Nephron progenitor cell (in vitro differentiated cells): ENCODE measurements at regions not wholly inside any gene's neighbourhood (a gene's known extent, or its start where the extent isn't known, plus 50 kb on each side); places are given as distances from the start of the nearest gene placed in this dataset.

Source experiments
- DNase-seq: peaks from one replicate; pipeline ENCODE4 v3.0.0; 2021
- H3K27ac Mint-ChIP-seq: 2 replicates; pipeline ENCODE4 v1.8.0; 2021; ENCODE audit warnings: mild to moderate bottlenecking, moderate library complexity, mixed read lengths
- H3K27me3 Mint-ChIP-seq: 2 replicates; pipeline ENCODE4 v1.8.0; 2021; ENCODE audit warnings: mild to moderate bottlenecking, low read depth, mixed read lengths; ENCODE audit not compliant: poor library complexity
- H3K36me3 Mint-ChIP-seq: 2 replicates; pipeline ENCODE4 v1.8.0; 2021; ENCODE audit warnings: low read depth, mixed read lengths
- H3K4me1 Mint-ChIP-seq: 2 replicates; pipeline ENCODE4 v1.8.0; 2021; ENCODE audit warnings: mixed read lengths
- H3K4me3 Mint-ChIP-seq: 2 replicates; pipeline ENCODE4 v1.8.0; 2021; ENCODE audit warnings: mild to moderate bottlenecking, moderate library complexity, mixed read lengths
- H3K9me3 Mint-ChIP-seq: 2 replicates; pipeline ENCODE4 v1.8.0; 2021; ENCODE audit warnings: mild to moderate bottlenecking, moderate library complexity, mixed read lengths
- CTCF ChIP-seq: fragments of 200-600 bp; sonication (generic); IDR thresholded peaks from 2 replicates; pipeline ENCODE4 v1.5.0; 2021; ENCODE audit warnings: antibody characterized with exemption

GRCh38 chr3:186458306-186459107 is 85.7 kb downstream of the CRYGS start:
- no peak overlapping the region for H3K27ac Mint-ChIP-seq
- no peaks in the 10 kb centered on the region for H3K27me3 Mint-ChIP-seq
- H3K9me3 Mint-ChIP-seq, result no peaks in the 10 kb centered on the region
- no peak overlapping the region for H3K4me3 Mint-ChIP-seq
- H3K36me3 Mint-ChIP-seq, result no peaks in the 10 kb centered on the region
- no peak for DNase-seq
- peaks cover 9% of the 10 kb centered on the region for H3K4me1 Mint-ChIP-seq
- TF ChIP-seq CTCF, result no peak

GRCh38 chr3:186457236-186457635 is 86.9 kb downstream of the CRYGS start:
- Mint-ChIP-seq H3K36me3 (no peaks in the 10 kb centered on the region), H3K9me3 (no peaks in the 10 kb centered on the region), H3K27me3 (no peaks in the 10 kb centered on the region), H3K4me1 (peaks cover 9% of the 10 kb centered on the region), H3K27ac (no peak overlapping the region), H3K4me3 (no peak overlapping the region)
- TF ChIP-seq CTCF, result no peak
- no peak for DNase-seq

GRCh38 chr3:186456731-186457191 is 87.4 kb downstream of the CRYGS start:
- Mint-ChIP-seq H3K4me3 (no peak overlapping the region), H3K4me1 (peaks cover 9% of the 10 kb centered on the region), H3K27me3 (no peaks in the 10 kb centered on the region), H3K36me3 (no peaks in the 10 kb centered on the region), H3K27ac (no peak overlapping the region), H3K9me3 (no peaks in the 10 kb centered on the region)
- DNase-seq, result no peak
- no peak for TF ChIP-seq CTCF

- Mint-ChIP-seq H3K27ac (no peak overlapping the region), H3K36me3 (no peaks in the 10 kb centered on the region), H3K4me1 (peaks cover 14% of the 10 kb centered on the region), H3K9me3 (no peaks in the 10 kb centered on the region), H3K27me3 (peaks cover 4% of the 10 kb centered on the region), H3K4me3 (no peak overlapping the region)
- no peak for TF ChIP-seq CTCF
- no peak for DNase-seq
Observed at GRCh38 chr3:186454881-186455703, 89.1 kb downstream of the CRYGS start.

GRCh38 chr3:186453531-186453930 is 90.6 kb downstream of the CRYGS start:
- Mint-ChIP-seq H3K36me3 (no peaks in the 10 kb centered on the region), H3K4me3 (no peak overlapping the region), H3K27ac (no peak overlapping the region), H3K9me3 (no peaks in the 10 kb centered on the region), H3K4me1 (peaks cover 14% of the 10 kb centered on the region), H3K27me3 (peaks cover 4% of the 10 kb centered on the region)
- no peak for DNase-seq
- no peak for TF ChIP-seq CTCF
